Stimulated activated effector memory CD8-positive, alpha-beta T cell treated with anti-CD3 and anti-CD28 coated beads, Interleukin-12 subunit alpha, Interleukin-12 subunit beta, amount 100 ng/mL, for 72 hours (primary cell): ENCODE measurements at regions not wholly inside any gene's neighbourhood (a gene's known extent, or its start where the extent isn't known, plus 50 kb on each side); places are given as distances from the start of the nearest gene placed in this dataset.

Experiments
- ATAC-seq: fragments of 150-1000 bp; cut with Tn5 transposase; 2 replicates; pipeline ENCODE4 v1.10.0; 2021
- DNase-seq, 2 donors: peaks; one replicate each; pipeline ENCODE4 v3.0.0; 2021 to 2022; ENCODE audit warnings: low spot score in 2 of 2
- H3K27ac Mint-ChIP-seq: one replicate; pipeline ENCODE4 v1.8.0; 2022; ENCODE audit warnings: mild to moderate bottlenecking, mixed read lengths
- H3K36me3 Mint-ChIP-seq: one replicate; pipeline ENCODE4 v1.8.0; 2022; ENCODE audit warnings: mild to moderate bottlenecking, mixed read lengths
- H3K4me1 Mint-ChIP-seq: one replicate; pipeline ENCODE4 v1.8.0; 2022; ENCODE audit warnings: mixed read lengths
- H3K4me3 Mint-ChIP-seq: one replicate; pipeline ENCODE4 v1.8.0; 2022; ENCODE audit warnings: mild to moderate bottlenecking, mixed read lengths
- H3K9me3 Mint-ChIP-seq: one replicate; pipeline ENCODE4 v1.8.0; 2022; ENCODE audit warnings: mixed read lengths

- Mint-ChIP-seq H3K9me3 (no peaks in the 10 kb centered on the region), H3K27ac (no peak overlapping the region), H3K36me3 (no peaks in the 10 kb centered on the region), H3K4me3 (no peak overlapping the region), H3K4me1 (no peaks in the 10 kb centered on the region)
- no peak for DNase-seq
- no peak for ATAC-seq
Observed at GRCh38 chr4:184951668-184952160, 66.6 kb upstream of the HELT start.

GRCh38 chr4:184952522-184952921 lies 65.8 kb upstream of the HELT start:
- DNase-seq (no peak), ATAC-seq (no peak)
- H3K27ac Mint-ChIP-seq = no peak overlapping the region
- H3K9me3 Mint-ChIP-seq = no peaks in the 10 kb centered on the region
- no peak overlapping the region for H3K4me3 Mint-ChIP-seq
- no peaks in the 10 kb centered on the region for H3K4me1 Mint-ChIP-seq
- no peaks in the 10 kb centered on the region for H3K36me3 Mint-ChIP-seq

- H3K4me1 Mint-ChIP-seq = no peaks in the 10 kb centered on the region
- no peak for DNase-seq
- H3K4me3 Mint-ChIP-seq = no peak overlapping the region
- no peak overlapping the region for H3K27ac Mint-ChIP-seq
- no peaks in the 10 kb centered on the region for H3K36me3 Mint-ChIP-seq
- ATAC-seq = no peak
- H3K9me3 Mint-ChIP-seq = no peaks in the 10 kb centered on the region
Observed at GRCh38 chr4:184953421-184953945, 64.8 kb upstream of the HELT start.

GRCh38 chr4:184953971-184954370 lies 64.3 kb upstream of the HELT start:
- no peaks in the 10 kb centered on the region for H3K9me3 Mint-ChIP-seq
- H3K4me1 Mint-ChIP-seq = no peaks in the 10 kb centered on the region
- ATAC-seq = no peak
- no peak overlapping the region for H3K27ac Mint-ChIP-seq
- DNase-seq = no peak
- H3K4me3 Mint-ChIP-seq = no peak overlapping the region
- H3K36me3 Mint-ChIP-seq = no peaks in the 10 kb centered on the region

GRCh38 chr4:184954482-184954881 lies 63.8 kb upstream of the HELT start:
- H3K27ac Mint-ChIP-seq = no peak overlapping the region

GRCh38 chr4:184955116-184955515 lies 63.2 kb upstream of the HELT start:
- Mint-ChIP-seq H3K4me1 (no peaks in the 10 kb centered on the region), H3K9me3 (no peaks in the 10 kb centered on the region), H3K4me3 (no peak overlapping the region), H3K36me3 (no peaks in the 10 kb centered on the region), H3K27ac (no peak overlapping the region)
- DNase-seq (no peak), ATAC-seq (no peak)

More at GRCh38 chr4:184954482-184954881, 63.8 kb upstream of the HELT start:
- no peak overlapping the region for H3K4me3 Mint-ChIP-seq
- no peaks in the 10 kb centered on the region for H3K36me3 Mint-ChIP-seq
- H3K4me1 Mint-ChIP-seq = no peaks in the 10 kb centered on the region
- DNase-seq = no peak
- H3K9me3 Mint-ChIP-seq = no peaks in the 10 kb centered on the region
- ATAC-seq = no peak

- no peak for ATAC-seq
- Mint-ChIP-seq H3K36me3 (no peaks in the 10 kb centered on the region), H3K9me3 (no peaks in the 10 kb centered on the region), H3K4me3 (no peak overlapping the region), H3K27ac (no peak overlapping the region), H3K4me1 (no peaks in the 10 kb centered on the region)
- no peak for DNase-seq
Observed at GRCh38 chr4:184955636-184956035, 62.7 kb upstream of the HELT start.

GRCh38 chr4:184957446-184958115 lies 60.7 kb upstream of the HELT start:
- ATAC-seq (no peak), DNase-seq (no peak)
- H3K4me3 Mint-ChIP-seq = no peak overlapping the region
- H3K9me3 Mint-ChIP-seq = no peaks in the 10 kb centered on the region
- no peak overlapping the region for H3K27ac Mint-ChIP-seq
- H3K36me3 Mint-ChIP-seq = no peaks in the 10 kb centered on the region
- no peaks in the 10 kb centered on the region for H3K4me1 Mint-ChIP-seq

GRCh38 chr4:184958127-184958922 lies 60.0 kb upstream of the HELT start:
- DNase-seq = no peak
- H3K4me3 Mint-ChIP-seq = no peak overlapping the region
- no peaks in the 10 kb centered on the region for H3K9me3 Mint-ChIP-seq
- H3K36me3 Mint-ChIP-seq = no peaks in the 10 kb centered on the region
- no peaks in the 10 kb centered on the region for H3K4me1 Mint-ChIP-seq
- no peak for ATAC-seq
- no peak overlapping the region for H3K27ac Mint-ChIP-seq

- peaks cover 1% of the 10 kb centered on the region for H3K36me3 Mint-ChIP-seq
- no peak overlapping the region for H3K4me3 Mint-ChIP-seq
- ATAC-seq (no peak), DNase-seq (no peak)
- H3K9me3 Mint-ChIP-seq = no peaks in the 10 kb centered on the region
- no peaks in the 10 kb centered on the region for H3K4me1 Mint-ChIP-seq
- no peak overlapping the region for H3K27ac Mint-ChIP-seq
Observed at GRCh38 chr4:184958923-184959210, 59.4 kb upstream of the HELT start.

GRCh38 chr4:184959309-184959708 lies 59.0 kb upstream of the HELT start:
- peaks cover 6% of the 10 kb centered on the region for H3K36me3 Mint-ChIP-seq
- no peak overlapping the region for H3K27ac Mint-ChIP-seq
- H3K9me3 Mint-ChIP-seq = no peaks in the 10 kb centered on the region
- H3K4me1 Mint-ChIP-seq = no peaks in the 10 kb centered on the region
- no peak overlapping the region for H3K4me3 Mint-ChIP-seq
- DNase-seq (no peak), ATAC-seq (no peak)

- Mint-ChIP-seq H3K4me1 (peaks cover 2% of the 10 kb centered on the region), H3K27ac (no peak overlapping the region), H3K36me3 (peaks cover 10% of the 10 kb centered on the region), H3K4me3 (no peak overlapping the region), H3K9me3 (no peaks in the 10 kb centered on the region)
- no peak for ATAC-seq
- no peak for DNase-seq
Observed at GRCh38 chr4:184959786-184960185, 58.5 kb upstream of the HELT start.

- DNase-seq (no peak), ATAC-seq (no peak)
- peaks cover 2% of the 10 kb centered on the region for H3K9me3 Mint-ChIP-seq
- H3K27ac Mint-ChIP-seq = no peak overlapping the region
- no peak overlapping the region for H3K4me3 Mint-ChIP-seq
- H3K36me3 Mint-ChIP-seq = peaks cover 18% of the 10 kb centered on the region
- peaks cover 6% of the 10 kb centered on the region for H3K4me1 Mint-ChIP-seq
Observed at GRCh38 chr4:184960505-184960971, 57.8 kb upstream of the HELT start.

GRCh38 chr4:184961660-184962059 lies 56.6 kb upstream of the HELT start:
- no peak for DNase-seq
- no peak for ATAC-seq
- Mint-ChIP-seq H3K27ac (no peak overlapping the region), H3K9me3 (peaks cover 2% of the 10 kb centered on the region), H3K36me3 (peaks cover 29% of the 10 kb centered on the region), H3K4me1 (peaks cover 6% of the 10 kb centered on the region), H3K4me3 (no peak overlapping the region)

- peaks cover 2% of the 10 kb centered on the region for H3K9me3 Mint-ChIP-seq
- peaks cover 29% of the 10 kb centered on the region for H3K36me3 Mint-ChIP-seq
- H3K27ac Mint-ChIP-seq = no peak overlapping the region
- ATAC-seq (no peak), DNase-seq (no peak)
- no peak overlapping the region for H3K4me3 Mint-ChIP-seq
- peaks cover 6% of the 10 kb centered on the region for H3K4me1 Mint-ChIP-seq
Observed at GRCh38 chr4:184962125-184962638, 56.1 kb upstream of the HELT start.
